ENCODE measurements at regions not wholly inside any gene's neighbourhood (a gene's known extent, or its start where the extent isn't known, plus 50 kb on each side); places are given as distances from the start of the nearest gene placed in this dataset.

DNA sequence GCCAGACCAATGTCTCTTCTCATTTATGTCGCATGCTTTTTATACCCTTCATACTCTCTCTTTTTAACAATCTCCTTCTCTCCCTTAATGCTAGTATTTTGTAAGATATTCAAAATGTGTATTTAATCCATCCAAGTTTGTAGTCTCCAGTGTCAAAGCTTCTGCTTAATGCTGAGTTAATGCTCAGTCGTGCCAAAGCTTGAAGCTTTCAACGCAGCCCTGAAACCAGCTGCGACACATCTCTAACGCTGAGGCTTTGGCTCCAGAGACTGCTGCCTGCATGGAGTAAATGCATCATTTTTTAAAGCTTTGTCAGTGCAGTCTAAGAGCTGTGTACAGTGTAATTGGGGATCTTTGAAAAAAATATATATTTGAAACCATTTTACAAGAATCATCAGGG, 2108.8 kb upstream of the PIK3C3 start:
- no peaks in the 10 kb centered on the region for H3K36me3 ChIP-seq
- no peak for DNase-seq
- no peak overlapping the region for H3K4me3 ChIP-seq
- H3K4me1 ChIP-seq, result peaks cover 0 to 9% (median 2%) of the 10 kb centered on the region in 6 donors
- TF ChIP-seq, protein P1, sequence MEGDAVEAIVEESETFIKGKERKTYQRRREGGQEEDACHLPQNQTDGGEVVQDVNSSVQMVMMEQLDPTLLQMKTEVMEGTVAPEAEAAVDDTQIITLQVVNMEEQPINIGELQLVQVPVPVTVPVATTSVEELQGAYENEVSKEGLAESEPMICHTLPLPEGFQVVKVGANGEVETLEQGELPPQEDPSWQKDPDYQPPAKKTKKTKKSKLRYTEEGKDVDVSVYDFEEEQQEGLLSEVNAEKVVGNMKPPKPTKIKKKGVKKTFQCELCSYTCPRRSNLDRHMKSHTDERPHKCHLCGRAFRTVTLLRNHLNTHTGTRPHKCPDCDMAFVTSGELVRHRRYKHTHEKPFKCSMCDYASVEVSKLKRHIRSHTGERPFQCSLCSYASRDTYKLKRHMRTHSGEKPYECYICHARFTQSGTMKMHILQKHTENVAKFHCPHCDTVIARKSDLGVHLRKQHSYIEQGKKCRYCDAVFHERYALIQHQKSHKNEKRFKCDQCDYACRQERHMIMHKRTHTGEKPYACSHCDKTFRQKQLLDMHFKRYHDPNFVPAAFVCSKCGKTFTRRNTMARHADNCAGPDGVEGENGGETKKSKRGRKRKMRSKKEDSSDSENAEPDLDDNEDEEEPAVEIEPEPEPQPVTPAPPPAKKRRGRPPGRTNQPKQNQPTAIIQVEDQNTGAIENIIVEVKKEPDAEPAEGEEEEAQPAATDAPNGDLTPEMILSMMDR (IDR thresholded peaks at IDR 0.05 in 8 of 11, conservative IDR thresholded peaks at IDR 0.05 in 3 of 11), result no peak
- TF ChIP-seq POLR2AphosphoS5 (IDR thresholded peaks at IDR 0.05) (no peak), POLR2A (IDR thresholded peaks at IDR 0.05) (no peak)
- H3K27me3 ChIP-seq (replicated peaks in 1 of 7), result peaks cover 0 to 12% (median 4%) of the 10 kb centered on the region in 7 donors
- H3K27ac ChIP-seq, result peak overlapping the region in 1 of 8 donors; percentile 0
- H3K9me3 ChIP-seq, result no peaks in the 10 kb centered on the region
- WGBS, 5 donors, result 80 to 86% (median 84%) methylated on average over 5 of the region's 5 CpGs
- intact Hi-C loops (cut with DNase I; ENCODE audit: low total_unique reads), result no loop called here

DNA sequence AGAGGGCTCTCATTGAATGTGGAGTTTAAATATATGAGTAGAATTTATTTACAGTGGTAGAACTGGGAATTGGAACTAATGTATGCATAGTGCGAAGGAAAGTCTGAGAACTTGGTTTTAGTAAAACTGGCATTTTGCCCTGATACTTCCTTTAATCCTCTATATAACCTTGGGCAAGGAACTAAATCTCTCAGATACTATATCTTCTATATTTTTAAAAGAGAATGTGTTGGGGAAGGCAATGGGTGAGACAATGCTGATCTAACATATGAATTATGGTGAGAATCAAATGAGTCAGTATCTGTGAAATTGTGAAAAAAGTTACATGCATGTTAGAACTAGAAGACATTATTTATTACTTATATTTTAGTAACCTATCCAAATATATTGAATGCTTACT, 2109.4 kb upstream of the PIK3C3 start:
- WGBS, 5 donors, result 58 to 71% (median 64%) methylated on average over 1 of the region's 1 CpG
- DNase-seq, result no peak
- H3K4me3 ChIP-seq, result no peak overlapping the region

DNA sequence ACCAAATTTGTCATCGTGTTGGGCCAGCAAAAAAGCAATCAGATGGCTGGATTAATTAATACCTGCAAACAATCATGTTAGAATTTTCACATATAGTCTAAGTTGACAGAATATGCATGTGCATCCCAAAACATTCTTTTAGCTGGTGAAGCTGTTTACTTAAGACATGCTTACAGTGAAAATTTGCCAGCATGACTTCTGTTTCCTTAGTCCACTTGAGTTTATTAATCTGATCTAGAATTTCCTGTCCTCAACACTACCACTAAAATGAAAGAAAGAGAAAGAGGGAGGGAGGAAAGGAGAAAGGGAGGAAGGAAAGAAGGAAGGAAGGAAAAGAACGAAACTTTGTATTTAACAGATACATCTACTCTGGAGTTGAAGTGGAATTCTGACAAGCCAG, 2109.9 kb upstream of the PIK3C3 start:
- 47 to 69% (median 56%) methylated on average over 2 of the region's 2 CpGs for WGBS, 5 donors
- TF ChIP-seq, protein P1 (IDR thresholded peaks at IDR 0.05 in 8 of 11, conservative IDR thresholded peaks at IDR 0.05 in 3 of 11), result no peak
- TF ChIP-seq POLR2A (IDR thresholded peaks at IDR 0.05) (no peak), POLR2AphosphoS5 (IDR thresholded peaks at IDR 0.05) (no peak)
- peaks cover 0 to 16% (median 2%) of the 10 kb centered on the region in 6 donors for H3K4me1 ChIP-seq
- H3K9me3 ChIP-seq, result no peaks in the 10 kb centered on the region
- H3K27me3 ChIP-seq (replicated peaks in 1 of 7), result peaks cover 0 to 22% (median 4%) of the 10 kb centered on the region in 7 donors
- no peak overlapping the region for H3K4me3 ChIP-seq
- H3K36me3 ChIP-seq, result no peaks in the 10 kb centered on the region
- DNase-seq, result no peak
- H3K27ac ChIP-seq, result peak overlapping the region in 1 of 8 donors; percentile 14
- intact Hi-C loops (cut with DNase I; ENCODE audit: low total_unique reads), result no loop called here

More for the DNA sequence above, 2109.4 kb upstream of the PIK3C3 start:
- no peaks in the 10 kb centered on the region for H3K36me3 ChIP-seq
- intact Hi-C loops (cut with DNase I; ENCODE audit: low total_unique reads), result no loop called here
- peaks cover 0 to 18% (median 4%) of the 10 kb centered on the region in 7 donors for H3K27me3 ChIP-seq (replicated peaks in 1 of 7)
- H3K27ac ChIP-seq, result peak overlapping the region in 1 of 8 donors; percentile 14
- TF ChIP-seq, protein P1 (IDR thresholded peaks at IDR 0.05 in 8 of 11, conservative IDR thresholded peaks at IDR 0.05 in 3 of 11), result no peak
- TF ChIP-seq POLR2A (IDR thresholded peaks at IDR 0.05), result no peak
- no peak for TF ChIP-seq POLR2AphosphoS5 (IDR thresholded peaks at IDR 0.05)
- peaks cover 0 to 15% (median 2%) of the 10 kb centered on the region in 6 donors for H3K4me1 ChIP-seq
- H3K9me3 ChIP-seq, result no peaks in the 10 kb centered on the region

DNA sequence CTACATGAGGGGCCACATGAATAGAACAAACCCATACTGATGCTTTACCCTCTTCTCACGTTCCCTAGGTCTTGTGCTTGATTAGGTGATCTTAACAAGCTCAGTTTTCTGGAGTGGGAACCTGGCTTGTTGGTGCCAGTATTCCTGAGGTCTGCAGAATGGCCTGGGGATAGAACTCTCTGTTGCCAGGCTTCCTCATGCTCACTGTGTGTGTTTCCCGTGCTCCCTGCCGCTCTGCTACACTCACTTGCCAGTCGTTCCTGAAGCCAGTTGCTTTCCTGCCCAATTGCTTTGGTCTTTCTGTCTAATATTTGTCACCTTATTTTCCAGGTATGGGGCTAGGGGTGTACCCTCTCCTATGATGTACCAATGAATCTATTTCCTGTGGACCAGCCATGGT, 2111.5 kb upstream of the PIK3C3 start:
- WGBS, 5 donors, result 79 to 94% (median 83%) methylated on average over 4 of the region's 4 CpGs
- Histone ChIP-seq H3K36me3 (no peaks in the 10 kb centered on the region), H3K9me3 (no peaks in the 10 kb centered on the region), H3K4me1 (peaks cover 0 to 16% (median 2%) of the 10 kb centered on the region in 6 donors), H3K27ac (no peak overlapping the region), H3K4me3 (no peak overlapping the region), H3K27me3 (replicated peaks in 1 of 7) (peaks cover 0 to 22% (median 4%) of the 10 kb centered on the region in 7 donors)
- intact Hi-C loops (cut with DNase I; ENCODE audit: low total_unique reads), result no loop called here
- TF ChIP-seq POLR2AphosphoS5 (IDR thresholded peaks at IDR 0.05) (no peak), POLR2A (IDR thresholded peaks at IDR 0.05) (no peak)
- TF ChIP-seq, protein P1 (IDR thresholded peaks at IDR 0.05 in 8 of 11, conservative IDR thresholded peaks at IDR 0.05 in 3 of 11), result no peak
- no peak for DNase-seq
